Left lung (tissue), 4 donors: ENCODE measurements at regions not wholly inside any gene's neighbourhood (a gene's known extent, or its start where the extent isn't known, plus 50 kb on each side); places are given as distances from the start of the nearest gene placed in this dataset.
A peak's percentile ranks its signal among the peaks of the same experiment; 100 is the strongest.

Experiments
- ATAC-seq: fragments of 200-7000 bp; cut with Tn5 transposase; one replicate; pipeline ENCODE4 v1.9.1; 2020; ENCODE audit warnings: moderate library complexity
- DNase-seq, 4 donors: peaks; one replicate each; pipeline ENCODE4 v3.0.0-alpha.2; 2013 to 2020
- H3K27ac ChIP-seq, 2 donors: fragments of 200-600 bp; sonication (generic) in 1 of 2; one replicate each; pipeline versions ENCODE4 v1.5.0 to v1.8.0; 2020 to 2021
- H3K27me3 ChIP-seq, 2 donors: fragments of 200-600 bp; sonication (generic) in 1 of 2; one replicate each; pipeline versions ENCODE4 v1.5.0 to v1.8.0; 2020 to 2021
- H3K36me3 ChIP-seq, 2 donors: fragments of 200-600 bp; sonication (generic) in 1 of 2; one replicate each; pipeline versions ENCODE4 v1.5.0 to v1.8.0; 2020 to 2021
- H3K4me1 ChIP-seq, 2 donors: fragments of 200-600 bp; one replicate each; pipeline ENCODE4 v1.8.0; 2021
- H3K4me3 ChIP-seq, 2 donors: fragments of 200-600 bp; sonication (generic) in 1 of 2; one replicate each; pipeline versions ENCODE4 v1.5.0 to v1.8.0; 2020 to 2021; ENCODE audit warnings: mild to moderate bottlenecking in 1 of 2
- H3K9me3 ChIP-seq, 2 donors: fragments of 200-600 bp; sonication (generic) in 1 of 2; one replicate each; pipeline versions ENCODE4 v1.5.0 to v1.8.0; 2020 to 2021
- CTCF ChIP-seq, 2 donors: fragments of 200-600 bp; sonication (generic) in 1 of 2; IDR thresholded peaks; one replicate each; pipeline versions ENCODE4 v1.5.0 to v1.8.0; 2021; ENCODE audit warnings: antibody characterized with exemption in 2 of 2
- intact Hi-C, 2 donors: fragments of 100-400 bp; cut with DNase I; formaldehyde crosslinking; loops; one replicate each; pipeline versions ENCODE4 v1.11.2 to v1.14.2; 2022
- donor health status: DM: no; HTN: yes; CAD: no.
- donor health status: DM: no; HTN: no; CAD: no.

GRCh38 chr2:60359569-60359968 is 193.9 kb downstream of the BCL11A start:
- no peak overlapping the region for H3K4me3 ChIP-seq
- TF ChIP-seq CTCF (IDR thresholded peaks at IDR 0.05) = no peak
- H3K36me3 ChIP-seq = no peaks in the 10 kb centered on the region
- DNase-seq (no peak), ATAC-seq (peak; percentile 84)
- H3K27ac ChIP-seq = no peak overlapping the region
- H3K27me3 ChIP-seq = no peaks in the 10 kb centered on the region
- no peaks in the 10 kb centered on the region for H3K9me3 ChIP-seq
- peaks cover 0 to 8% of the 10 kb centered on the region in 2 donors for H3K4me1 ChIP-seq
- intact Hi-C loops = no loop called here

- ATAC-seq = no peak
- no peaks in the 10 kb centered on the region for H3K9me3 ChIP-seq
- DNase-seq = no peak
Observed at GRCh38 chr2:60358476-60358875, 195.0 kb downstream of the BCL11A start.

GRCh38 chr2:60357996-60358395 is 195.5 kb downstream of the BCL11A start:
- H3K27ac ChIP-seq = no peak overlapping the region
- intact Hi-C loops = no loop called here
- peaks cover 0 to 8% of the 10 kb centered on the region in 2 donors for H3K4me1 ChIP-seq
- H3K4me3 ChIP-seq = no peak overlapping the region
- no peak for TF ChIP-seq CTCF (IDR thresholded peaks at IDR 0.05)
- no peaks in the 10 kb centered on the region for H3K36me3 ChIP-seq
- H3K27me3 ChIP-seq = no peaks in the 10 kb centered on the region
- ATAC-seq (no peak), DNase-seq (no peak)
- no peaks in the 10 kb centered on the region for H3K9me3 ChIP-seq

More at GRCh38 chr2:60358476-60358875, 195.0 kb downstream of the BCL11A start:
- H3K4me1 ChIP-seq = peaks cover 0 to 8% of the 10 kb centered on the region in 2 donors
- H3K27ac ChIP-seq = no peak overlapping the region
- intact Hi-C loops = no loop called here
- H3K27me3 ChIP-seq = no peaks in the 10 kb centered on the region
- H3K4me3 ChIP-seq = no peak overlapping the region
- no peak for TF ChIP-seq CTCF (IDR thresholded peaks at IDR 0.05)
- H3K36me3 ChIP-seq = no peaks in the 10 kb centered on the region

- intact Hi-C loops = no loop called here
- ATAC-seq = no peak
- no peak for TF ChIP-seq CTCF (IDR thresholded peaks at IDR 0.05)
- no peaks in the 10 kb centered on the region for H3K36me3 ChIP-seq
- no peak overlapping the region for H3K4me3 ChIP-seq
- H3K27ac ChIP-seq = no peak overlapping the region
- no peak for DNase-seq
- H3K9me3 ChIP-seq = no peaks in the 10 kb centered on the region
- no peaks in the 10 kb centered on the region for H3K4me1 ChIP-seq
- peaks cover 0 to 6% of the 10 kb centered on the region in 2 donors for H3K27me3 ChIP-seq
Observed at GRCh38 chr2:60356346-60356745, 197.1 kb downstream of the BCL11A start.

GRCh38 chr2:60355849-60356261 is 197.6 kb downstream of the BCL11A start:
- intact Hi-C loops = no loop called here
- Histone ChIP-seq H3K27me3 (peaks cover 0 to 6% of the 10 kb centered on the region in 2 donors), H3K36me3 (no peaks in the 10 kb centered on the region), H3K4me1 (no peaks in the 10 kb centered on the region), H3K4me3 (no peak overlapping the region), H3K27ac (no peak overlapping the region), H3K9me3 (no peaks in the 10 kb centered on the region)
- DNase-seq = no peak
- no peak for TF ChIP-seq CTCF (IDR thresholded peaks at IDR 0.05)
- ATAC-seq = no peak
